ENCODE measurements at regions not wholly inside any gene's neighbourhood (a gene's known extent, or its start where the extent isn't known, plus 50 kb on each side); places are given as distances from the start of the nearest gene placed in this dataset.

DNA sequence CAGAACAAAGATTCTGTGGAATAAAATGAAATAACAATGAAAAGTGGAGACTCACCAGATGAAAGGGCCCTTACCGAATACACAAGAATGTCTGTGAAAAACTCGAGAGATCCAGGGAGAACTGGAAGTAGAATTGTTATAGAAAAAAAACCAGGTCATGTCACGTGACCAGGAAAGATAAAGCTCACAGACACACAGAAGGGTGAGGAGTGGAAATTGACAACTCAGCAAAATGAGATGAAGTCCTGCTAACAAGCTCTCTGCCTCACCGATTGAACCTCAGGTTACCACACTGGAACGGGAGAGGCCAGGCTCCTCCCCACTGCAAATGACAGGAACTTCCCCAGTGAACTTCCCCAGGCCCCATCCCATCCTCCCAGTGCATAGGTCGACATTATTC is 1618.0 kb upstream of the PCDH10 start:
- Histone ChIP-seq H3K27me3 (replicated peaks; ENCODE audit: control insufficient read depth, insufficient read depth, low read length) (no peaks in the 10 kb centered on the region), H3K4me3 (ENCODE audit: low read depth, low read length) (no peak overlapping the region), H3K36me3 (ENCODE audit: control insufficient read depth, insufficient read depth, low read length) (no peaks in the 10 kb centered on the region), H3K4me1 (no peaks in the 10 kb centered on the region), H3K9me3 (no peaks in the 10 kb centered on the region)
- Mint-ChIP-seq H3K4me1 (ENCODE audit: low read depth, unreplicated experiment) (no peaks in the 10 kb centered on the region), H3K36me3 (ENCODE audit: insufficient read depth, unreplicated experiment) (no peaks in the 10 kb centered on the region), H3K27me3 (ENCODE audit: insufficient read depth, unreplicated experiment) (no peaks in the 10 kb centered on the region), H3K9me3 (ENCODE audit: unreplicated experiment) (no peaks in the 10 kb centered on the region), H3K4me3 (ENCODE audit: unreplicated experiment) (no peak overlapping the region), H3K27ac (ENCODE audit: unreplicated experiment) (no peak overlapping the region)
- intact Hi-C loops (cut with micrococcal nuclease; ENCODE audit: unreplicated experiment): no loop called here
- no TSS peak for BruUV-seq (replicated peaks)
- POLR2A ChIA-PET: no interaction called here
- CTCF ChIA-PET: no interaction called here
- no peak for DNase-seq
- TF ChIP-seq, protein P1, sequence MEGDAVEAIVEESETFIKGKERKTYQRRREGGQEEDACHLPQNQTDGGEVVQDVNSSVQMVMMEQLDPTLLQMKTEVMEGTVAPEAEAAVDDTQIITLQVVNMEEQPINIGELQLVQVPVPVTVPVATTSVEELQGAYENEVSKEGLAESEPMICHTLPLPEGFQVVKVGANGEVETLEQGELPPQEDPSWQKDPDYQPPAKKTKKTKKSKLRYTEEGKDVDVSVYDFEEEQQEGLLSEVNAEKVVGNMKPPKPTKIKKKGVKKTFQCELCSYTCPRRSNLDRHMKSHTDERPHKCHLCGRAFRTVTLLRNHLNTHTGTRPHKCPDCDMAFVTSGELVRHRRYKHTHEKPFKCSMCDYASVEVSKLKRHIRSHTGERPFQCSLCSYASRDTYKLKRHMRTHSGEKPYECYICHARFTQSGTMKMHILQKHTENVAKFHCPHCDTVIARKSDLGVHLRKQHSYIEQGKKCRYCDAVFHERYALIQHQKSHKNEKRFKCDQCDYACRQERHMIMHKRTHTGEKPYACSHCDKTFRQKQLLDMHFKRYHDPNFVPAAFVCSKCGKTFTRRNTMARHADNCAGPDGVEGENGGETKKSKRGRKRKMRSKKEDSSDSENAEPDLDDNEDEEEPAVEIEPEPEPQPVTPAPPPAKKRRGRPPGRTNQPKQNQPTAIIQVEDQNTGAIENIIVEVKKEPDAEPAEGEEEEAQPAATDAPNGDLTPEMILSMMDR (IDR thresholded peaks at IDR 0.05; ENCODE audit: insufficient read depth in 1 of 2, low read depth in 1 of 2, low read length in 1 of 2, severe bottlenecking in 1 of 2, unreplicated experiment in 1 of 2): no peak

GRCh38 chr4:131534944-131535645 is 1614.0 kb upstream of the PCDH10 start:
- intact Hi-C loops (cut with micrococcal nuclease; ENCODE audit: unreplicated experiment): no loop called here
- ChIA-PET POLR2A (no interaction called here), CTCF (no interaction called here)
- H3K9me3 ChIP-seq: no peaks in the 10 kb centered on the region
- no peaks in the 10 kb centered on the region for H3K36me3 Mint-ChIP-seq (ENCODE audit: insufficient read depth, unreplicated experiment)
- BruUV-seq (replicated peaks): no TSS peak
- no peaks in the 10 kb centered on the region for H3K27me3 Mint-ChIP-seq (ENCODE audit: insufficient read depth, unreplicated experiment)
- H3K9me3 Mint-ChIP-seq (ENCODE audit: unreplicated experiment): no peaks in the 10 kb centered on the region
- TF ChIP-seq, protein P1 (IDR thresholded peaks at IDR 0.05; ENCODE audit: insufficient read depth in 1 of 2, low read depth in 1 of 2, low read length in 1 of 2, severe bottlenecking in 1 of 2, unreplicated experiment in 1 of 2): no peak
- H3K4me3 ChIP-seq (ENCODE audit: low read depth, low read length): no peak overlapping the region
- no peaks in the 10 kb centered on the region for H3K27me3 ChIP-seq (replicated peaks; ENCODE audit: control insufficient read depth, insufficient read depth, low read length)
- no peak overlapping the region for H3K27ac Mint-ChIP-seq (ENCODE audit: unreplicated experiment)
- H3K4me3 Mint-ChIP-seq (ENCODE audit: unreplicated experiment): no peak overlapping the region
- H3K4me1 ChIP-seq: no peaks in the 10 kb centered on the region
- no peak for DNase-seq
- no peaks in the 10 kb centered on the region for H3K4me1 Mint-ChIP-seq (ENCODE audit: low read depth, unreplicated experiment)
- no peaks in the 10 kb centered on the region for H3K36me3 ChIP-seq (ENCODE audit: control insufficient read depth, insufficient read depth, low read length)

DNA sequence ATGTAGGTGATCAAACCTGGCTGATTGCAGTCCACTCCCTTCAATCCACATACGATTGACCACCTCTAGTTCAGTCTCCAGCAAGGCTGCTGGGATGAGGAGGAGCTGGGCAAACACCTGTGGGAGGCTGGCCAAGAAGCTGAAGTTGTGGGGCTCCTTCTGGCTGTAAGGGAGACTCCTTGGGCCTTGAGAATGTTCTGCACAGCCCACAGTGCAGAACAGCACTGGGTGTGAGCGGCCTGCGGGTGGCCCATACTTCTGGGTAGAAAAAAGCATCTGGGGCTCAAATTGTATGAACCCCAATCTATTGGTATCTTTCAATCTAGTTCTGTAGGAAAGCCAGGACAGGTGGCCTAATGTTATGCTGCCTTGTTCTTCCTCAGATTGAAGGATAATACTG is 1608.8 kb upstream of the PCDH10 start:
- H3K27me3 Mint-ChIP-seq (ENCODE audit: insufficient read depth, unreplicated experiment): no peaks in the 10 kb centered on the region
- BruUV-seq (replicated peaks): no TSS peak
- no peaks in the 10 kb centered on the region for H3K4me1 Mint-ChIP-seq (ENCODE audit: low read depth, unreplicated experiment)
- no peak for DNase-seq
- intact Hi-C loops (cut with micrococcal nuclease; ENCODE audit: unreplicated experiment): no loop called here
- no peak overlapping the region for H3K4me3 Mint-ChIP-seq (ENCODE audit: unreplicated experiment)
- no peaks in the 10 kb centered on the region for H3K36me3 Mint-ChIP-seq (ENCODE audit: insufficient read depth, unreplicated experiment)
- no peaks in the 10 kb centered on the region for H3K9me3 ChIP-seq
- no peaks in the 10 kb centered on the region for H3K27me3 ChIP-seq (replicated peaks; ENCODE audit: control insufficient read depth, insufficient read depth, low read length)
- H3K36me3 ChIP-seq (ENCODE audit: control insufficient read depth, insufficient read depth, low read length): no peaks in the 10 kb centered on the region
- TF ChIP-seq, protein P1 (IDR thresholded peaks at IDR 0.05; ENCODE audit: insufficient read depth in 1 of 2, low read depth in 1 of 2, low read length in 1 of 2, severe bottlenecking in 1 of 2, unreplicated experiment in 1 of 2): no peak
- H3K9me3 Mint-ChIP-seq (ENCODE audit: unreplicated experiment): no peaks in the 10 kb centered on the region
- H3K4me3 ChIP-seq (ENCODE audit: low read depth, low read length): no peak overlapping the region
- CTCF ChIA-PET: no interaction called here
- H3K27ac Mint-ChIP-seq (ENCODE audit: unreplicated experiment): no peak overlapping the region
- POLR2A ChIA-PET: no interaction called here
- no peaks in the 10 kb centered on the region for H3K4me1 ChIP-seq

All from Caco-2 (cell line).